Esophagus squamous epithelium (tissue), 4 donors: ENCODE measurements at regions not wholly inside any gene's neighbourhood (a gene's known extent, or its start where the extent isn't known, plus 50 kb on each side); places are given as distances from the start of the nearest gene placed in this dataset.

Source experiments
- CTCF ChIP-seq, 6 experiments: fragments of 450-650 bp in 4 of 6; fragments of 200-600 bp in 2 of 6; sonication (generic) in 2 of 6; IDR thresholded peaks; one replicate each; pipeline ENCODE4 v1.5.1; 2016 to 2019; ENCODE audit warnings: antibody characterized with exemption in 6 of 6, mild to moderate bottlenecking in 4 of 6, moderate library complexity in 4 of 6
- POLR2A ChIP-seq, 4 donors: fragments of 450-650 bp; IDR thresholded peaks; one replicate each; pipeline ENCODE4 v1.6.1; 2017; ENCODE audit warnings: antibody characterized with exemption in 4 of 4, mild to moderate bottlenecking in 4 of 4, moderate library complexity in 3 of 4

GRCh38 chr17:71063127-71063526 lies 893.8 kb downstream of the KCNJ2 start:
- TF ChIP-seq CTCF (IDR thresholded peaks at IDR 0.05): no peak
- TF ChIP-seq POLR2A (IDR thresholded peaks at IDR 0.05): no peak
